SK-N-SH (cell line): ENCODE measurements at regions not wholly inside any gene's neighbourhood (a gene's known extent, or its start where the extent isn't known, plus 50 kb on each side); places are given as distances from the start of the nearest gene placed in this dataset.

Source experiments
- CTCF ChIA-PET: fragments of 300-600, 350-600 bp; formaldehyde crosslinking; extraction: SDS; loops from one replicate; lab custom pipeline; 2021; lab: Yijun Ruan, JAX
- POLR2A ChIA-PET: fragments of 350-600 bp; sonication (Branson Sonifier 250); formaldehyde crosslinking; extraction: SDS; loops from one replicate; lab custom pipeline; 2020; ENCODE audit warnings: antibody characterized with exemption, inconsistent platforms; lab: Yijun Ruan, JAX
- DNase-seq: peaks from one replicate; pipeline ENCODE4 v3.0.0; 2012
- H2AFZ ChIP-seq: fragments of 200-600 bp; sonication (generic); 2 replicates; pipeline ENCODE4 v1.8.1; 2016; ENCODE audit warnings: antibody characterized with exemption, mild to moderate bottlenecking, low read depth
- H3F3A ChIP-seq: fragments of 200-600 bp; sonication (generic); replicated peaks from 2 replicates; pipeline ENCODE3; 2016; ENCODE audit warnings: antibody characterized with exemption, mild to moderate bottlenecking; ENCODE audit not compliant: insufficient read depth
- H3K27ac ChIP-seq, 2 experiments: fragments of 200-500 bp in 1 of 2; fragments of 200-600 bp in 1 of 2; sonication (Bioruptor generic) in 1 of 2; sonication (generic), shearing (Covaris generic) in 1 of 2; 2 replicates each; pipeline versions ENCODE4 v1.5.1 to v1.6.1; 2014 to 2016; ENCODE audit warnings: low read depth in 2 of 2, inconsistent platforms in 1 of 2, low read length in 1 of 2, mild to moderate bottlenecking in 1 of 2, mixed read lengths in 1 of 2
- H3K27me3 ChIP-seq: fragments of 200-600 bp; sonication (generic), shearing (Covaris generic); 2 replicates; pipeline ENCODE4 v1.6.1; 2016; ENCODE audit warnings: mixed run types; ENCODE audit not compliant: insufficient read depth
- H3K36me3 ChIP-seq, 2 experiments: fragments of 200-500 bp in 1 of 2; fragments of 200-600 bp in 1 of 2; sonication (Bioruptor generic) in 1 of 2; sonication (generic) in 1 of 2; replicated peaks in 1 of 2; 2 replicates each; pipeline versions ENCODE3 to v1.5.1; 2014 to 2016; ENCODE audit warnings: low read length in 1 of 2, mild to moderate bottlenecking in 1 of 2; ENCODE audit not compliant: insufficient read depth in 2 of 2, control insufficient read depth in 1 of 2
- H3K4me1 ChIP-seq, 2 experiments: fragments of 200-500 bp in 1 of 2; fragments of 200-600 bp in 1 of 2; sonication (Bioruptor generic) in 1 of 2; sonication (generic), shearing (Covaris generic) in 1 of 2; 2 replicates each; pipeline versions ENCODE4 v1.5.1 to v1.6.1; 2014 to 2016; ENCODE audit warnings: low read depth in 1 of 2, low read length in 1 of 2, mixed run types in 1 of 2; ENCODE audit not compliant: insufficient read depth in 2 of 2, control insufficient read depth in 1 of 2
- H3K4me2 ChIP-seq: fragments of 200-600 bp; sonication (generic), shearing (Covaris generic); 2 replicates; pipeline ENCODE4 v1.6.1; 2017; ENCODE audit warnings: mixed run types
- H3K4me3 ChIP-seq, 2 experiments: fragments of 200-500 bp in 1 of 2; fragments of 200-600 bp in 1 of 2; sonication (Bioruptor generic) in 1 of 2; sonication (generic), shearing (Covaris generic) in 1 of 2; 2 replicates each; pipeline versions ENCODE4 v1.5.1 to v1.8.1; 2014 to 2016; ENCODE audit warnings: low read depth in 2 of 2, inconsistent platforms in 1 of 2, low read length in 1 of 2, mild to moderate bottlenecking in 1 of 2, mixed read lengths in 1 of 2, moderate library complexity in 1 of 2
- H3K79me2 ChIP-seq: fragments of 200-600 bp; sonication (generic); 2 replicates; pipeline ENCODE4 v1.8.1; 2017; ENCODE audit warnings: mild to moderate bottlenecking; ENCODE audit not compliant: insufficient read depth
- H3K9ac ChIP-seq: fragments of 200-600 bp; sonication (generic); 2 replicates; pipeline ENCODE4 v1.6.1; 2017; ENCODE audit warnings: mixed run types
- H3K9me2 ChIP-seq: fragments of 200-600 bp; sonication (generic); 2 replicates; pipeline ENCODE4 v1.6.1; 2017; ENCODE audit warnings: mixed run types
- H3K9me3 ChIP-seq: fragments of 200-600 bp; sonication (generic); 2 replicates; pipeline ENCODE4 v1.6.1; 2017; ENCODE audit warnings: mixed run types, mild to moderate bottlenecking, moderate library complexity
- H4K20me1 ChIP-seq: fragments of 200-600 bp; sonication (generic); 2 replicates; pipeline ENCODE4 v1.6.1; 2017; ENCODE audit warnings: mild to moderate bottlenecking, mixed run types; ENCODE audit not compliant: insufficient read depth
- ELF1 ChIP-seq: IDR thresholded peaks from 2 replicates; pipeline ENCODE4 v1.4.0; 2012
- EZH2phosphoT487 ChIP-seq: fragments of 200-600 bp; sonication (generic); IDR thresholded peaks from 2 replicates; pipeline ENCODE4 v1.6.1; 2017; ENCODE audit warnings: low read depth, mixed run types, mild to moderate bottlenecking, antibody characterized with exemption, moderate library complexity, borderline replicate concordance
- FOSL2 ChIP-seq: IDR thresholded peaks from 2 replicates; pipeline ENCODE4 v1.4.0; 2012; ENCODE audit warnings: low read depth, mild to moderate bottlenecking, moderate library complexity, borderline replicate concordance
- GABPA ChIP-seq: IDR thresholded peaks from 2 replicates; pipeline ENCODE4 v1.4.0; 2012; ENCODE audit warnings: low read depth, mild to moderate bottlenecking
- GATA2 ChIP-seq: sonication (generic); formaldehyde crosslinking; IDR thresholded peaks from 2 replicates; pipeline ENCODE4 v1.5.0; 2020; ENCODE audit warnings: mild to moderate bottlenecking, missing genetic modification reagents
- IRF3 ChIP-seq: fragments of 150-350 bp; IDR thresholded peaks from 2 replicates; pipeline ENCODE4 v1.6.1; 2016; ENCODE audit warnings: mild to moderate bottlenecking, low read depth, low read length
- MXI1 ChIP-seq: IDR thresholded peaks from 2 replicates; pipeline ENCODE4 v1.6.1; 2012; ENCODE audit warnings: mild to moderate bottlenecking, low read depth, low read length, improper control_type of control experiment
- POLR2AphosphoS5 ChIP-seq: IDR thresholded peaks from 2 replicates; pipeline ENCODE4 v1.6.1; 2012; ENCODE audit warnings: low read depth, low read length
- RAD21 ChIP-seq: IDR thresholded peaks from 2 replicates; pipeline ENCODE4 v1.6.1; 2012; ENCODE audit warnings: mild to moderate bottlenecking, low read length
- RCOR1 ChIP-seq: fragments of 150-350 bp; IDR thresholded peaks from 2 replicates; pipeline ENCODE4 v1.6.1; 2017; ENCODE audit warnings: antibody characterized with exemption, low read length
- REST ChIP-seq: IDR thresholded peaks from 2 replicates; pipeline ENCODE4 v1.6.1; 2012; ENCODE audit warnings: mild to moderate bottlenecking, low read depth, low read length, moderate library complexity
- RXRA ChIP-seq: IDR thresholded peaks from 2 replicates; pipeline ENCODE4 v1.4.0; 2012; ENCODE audit warnings: low read depth, mild to moderate bottlenecking, borderline replicate concordance
- TAF1 ChIP-seq: IDR thresholded peaks from 2 replicates; pipeline ENCODE4 v1.6.1; 2012; ENCODE audit warnings: low read depth, mild to moderate bottlenecking, low read length, moderate library complexity, borderline replicate concordance
- WGBS: methylation state at CpG from one replicate; pipeline ENCODE4 v1.1.6; 2017; ENCODE audit warnings: low lambda C conversion rate; 5-methylcytosine and 5-hydroxymethylcytosine counted together
- TF ChIP-seq, protein P1 (sequence below): IDR thresholded peaks from 2 replicates; pipeline ENCODE4 v1.4.0; 2012; ENCODE audit warnings: low read depth, borderline replicate concordance

- CTCF ChIA-PET, result interaction anchor here (1.0 to 1.3 kb wide), 3 partner anchors 9 to 910 kb away, joined by 3 read pairs; no protein-coding TSS in a partner anchor
- Histone ChIP-seq H3K36me3 (no peaks in the 10 kb centered on the region), H4K20me1 (no peaks in the 10 kb centered on the region), H2AFZ (no peak overlapping the region), H3K9ac (no peak overlapping the region), H3K4me3 (no peak overlapping the region), H3K4me2 (no peak overlapping the region), H3K4me1 (peaks cover 0 to 18% of the 10 kb centered on the region in 2 experiments; a peak in 2 of 4 replicates), H3K9me3 (no peaks in the 10 kb centered on the region), H3F3A (no peaks in the 10 kb centered on the region), H3K79me2 (no peaks in the 10 kb centered on the region), H3K27me3 (no peaks in the 10 kb centered on the region), H3K9me2 (no peaks in the 10 kb centered on the region), H3K27ac (no peak overlapping the region)
- POLR2A ChIA-PET, result no interaction called here
- 38% methylated on average over 1 of the region's 1 CpG for WGBS
- TF ChIP-seq RCOR1 (no peak), RAD21 (no peak), GABPA (no peak), RXRA (no peak), REST (no peak), IRF3 (no peak), EZH2phosphoT487 (no peak), TAF1 (no peak), MXI1 (no peak), FOSL2 (no peak), ELF1 (no peak)
- TF ChIP-seq, protein P1, sequence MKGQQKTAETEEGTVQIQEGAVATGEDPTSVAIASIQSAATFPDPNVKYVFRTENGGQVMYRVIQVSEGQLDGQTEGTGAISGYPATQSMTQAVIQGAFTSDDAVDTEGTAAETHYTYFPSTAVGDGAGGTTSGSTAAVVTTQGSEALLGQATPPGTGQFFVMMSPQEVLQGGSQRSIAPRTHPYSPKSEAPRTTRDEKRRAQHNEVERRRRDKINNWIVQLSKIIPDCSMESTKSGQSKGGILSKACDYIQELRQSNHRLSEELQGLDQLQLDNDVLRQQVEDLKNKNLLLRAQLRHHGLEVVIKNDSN, result no peak
- DNase-seq, result no peak
These were observed 589.3 kb downstream of the INSC start for GRCh38 chr11:15704064-15704463.

GRCh38 chr11:15704556-15704955 is 589.8 kb downstream of the INSC start:
- ChIA-PET CTCF (interaction anchor here (1.2 to 1.3 kb wide), 2 partner anchors 9 to 909 kb away, joined by 3 read pairs; no protein-coding TSS in a partner anchor), POLR2A (no interaction called here)
- Histone ChIP-seq H3F3A (no peaks in the 10 kb centered on the region), H3K4me1 (peaks cover 0 to 18% of the 10 kb centered on the region in 2 experiments; a peak in 2 of 4 replicates), H3K27ac (no peak overlapping the region), H2AFZ (no peak overlapping the region), H3K36me3 (no peaks in the 10 kb centered on the region), H3K4me3 (no peak overlapping the region), H3K9ac (no peak overlapping the region), H3K27me3 (no peaks in the 10 kb centered on the region), H3K9me2 (no peaks in the 10 kb centered on the region), H3K79me2 (no peaks in the 10 kb centered on the region), H3K4me2 (no peak overlapping the region), H4K20me1 (no peaks in the 10 kb centered on the region), H3K9me3 (no peaks in the 10 kb centered on the region)
- TF ChIP-seq RCOR1 (no peak), GATA2 (CRISPR knock-in tag) (no peak), REST (no peak), POLR2AphosphoS5 (no peak)
- no peak for DNase-seq
